GM23338 (cell line): ENCODE measurements at regions not wholly inside any gene's neighbourhood (a gene's known extent, or its start where the extent isn't known, plus 50 kb on each side); places are given as distances from the start of the nearest gene placed in this dataset.

Experiments
- ATAC-seq: fragments of 200-7000 bp; cut with Tn5 transposase; 3 replicates; pipeline ENCODE4 v1.9.1; 2020
- DNase-seq: peaks from one replicate; pipeline ENCODE4 v3.0.0-alpha.2; 2015; ENCODE audit warnings: low spot score
- H2AFZ ChIP-seq: fragments of 200-600 bp; sonication (generic); 2 replicates; pipeline ENCODE4 v1.8.0; 2016; ENCODE audit warnings: antibody characterized with exemption, mild to moderate bottlenecking, moderate library complexity
- H3F3A ChIP-seq: fragments of 200-600 bp; sonication (generic); replicated peaks from 2 replicates; pipeline ENCODE4 v1.8.0; 2017; ENCODE audit warnings: antibody characterized with exemption, mixed run types, low read depth
- H3K27ac ChIP-seq: fragments of 200-600 bp; sonication (generic); 2 replicates; pipeline ENCODE4 v1.6.1; 2016; ENCODE audit warnings: low read depth
- H3K27me3 ChIP-seq: fragments of 200-600 bp; sonication (generic); 2 replicates; pipeline ENCODE4 v1.8.0; 2016; ENCODE audit warnings: mild to moderate bottlenecking, mixed run types, moderate library complexity; ENCODE audit not compliant: insufficient read depth
- H3K36me3 ChIP-seq: fragments of 200-600 bp; sonication (generic); 2 replicates; pipeline ENCODE4 v1.8.0; 2016; ENCODE audit warnings: mild to moderate bottlenecking; ENCODE audit not compliant: insufficient read depth
- H3K4me1 ChIP-seq: fragments of 200-600 bp; sonication (generic); 2 replicates; pipeline ENCODE4 v1.8.0; 2016; ENCODE audit warnings: mild to moderate bottlenecking, moderate library complexity; ENCODE audit not compliant: insufficient read depth
- H3K4me2 ChIP-seq: fragments of 200-600 bp; sonication (generic); 2 replicates; pipeline ENCODE4 v1.7.1; 2017; ENCODE audit warnings: mixed run types
- H3K4me3 ChIP-seq: fragments of 200-600 bp; sonication (generic); 2 replicates; pipeline ENCODE4 v1.6.1; 2016; ENCODE audit warnings: mixed run types
- H3K79me2 ChIP-seq: fragments of 200-600 bp; sonication (generic); replicated peaks from 2 replicates; pipeline ENCODE4 v1.8.0; 2017; ENCODE audit warnings: mild to moderate bottlenecking; ENCODE audit not compliant: insufficient read depth
- H3K9me2 ChIP-seq: fragments of 200-600 bp; sonication (generic); 2 replicates; pipeline ENCODE4 v1.8.0; 2017; ENCODE audit not compliant: insufficient read depth
- H4K20me1 ChIP-seq: fragments of 200-600 bp; sonication (generic); replicated peaks from 2 replicates; pipeline ENCODE4 v1.8.0; 2017; ENCODE audit warnings: mild to moderate bottlenecking; ENCODE audit not compliant: insufficient read depth
- H3K27ac Mint-ChIP-seq: 2 replicates; pipeline ENCODE4 v1.8.0; 2020; ENCODE audit warnings: inconsistent platforms, mild to moderate bottlenecking, moderate library complexity, mixed read lengths
- H3K27me3 Mint-ChIP-seq: 3 replicates; pipeline ENCODE4 v1.8.0; 2022; ENCODE audit warnings: low read depth, mild to moderate bottlenecking, moderate library complexity, mixed read lengths, inconsistent platforms; ENCODE audit not compliant: insufficient read depth, poor library complexity
- H3K36me3 Mint-ChIP-seq: 3 replicates; pipeline ENCODE4 v1.8.0; 2021; ENCODE audit warnings: low read depth, mild to moderate bottlenecking, inconsistent platforms, moderate library complexity, mixed read lengths
- H3K4me1 Mint-ChIP-seq: 3 replicates; pipeline ENCODE4 v1.8.0; 2020; ENCODE audit warnings: mild to moderate bottlenecking, inconsistent platforms, mixed read lengths
- H3K4me3 Mint-ChIP-seq: 3 replicates; pipeline ENCODE4 v1.8.0; 2021; ENCODE audit warnings: moderate library complexity, mild to moderate bottlenecking, inconsistent platforms, mixed read lengths
- H3K9me3 Mint-ChIP-seq: 3 replicates; pipeline ENCODE4 v1.8.0; 2020; ENCODE audit warnings: moderate library complexity, mild to moderate bottlenecking, inconsistent platforms, mixed read lengths
- CREB1 ChIP-seq: fragments of 250-450 bp; sonication (Bioruptor Pico); IDR thresholded peaks from 2 replicates; pipeline ENCODE4 v1.5.0; 2020; ENCODE audit warnings: low read depth, mild to moderate bottlenecking, moderate library complexity
- EZH2phosphoT487 ChIP-seq: fragments of 200-600 bp; sonication (generic); IDR thresholded peaks from one replicate; pipeline ENCODE4 v1.8.1; 2018; ENCODE audit warnings: antibody characterized with exemption; ENCODE audit not compliant: unreplicated experiment
- JUNB ChIP-seq: IDR thresholded peaks from one replicate; pipeline ENCODE4 v1.6.1; 2016; ENCODE audit warnings: antibody characterized with exemption; ENCODE audit not compliant: unreplicated experiment
- ZNF331 ChIP-seq: fragments of 250-450 bp; sonication (Bioruptor Pico); IDR thresholded peaks from 2 replicates; pipeline ENCODE4 v1.5.0; 2020; ENCODE audit warnings: low read depth, mild to moderate bottlenecking, moderate library complexity
- TF ChIP-seq, protein P1 (sequence below), 2 experiments: fragments of 200-600 bp in 1 of 2; sonication (generic) in 1 of 2; conservative IDR thresholded peaks; 2 replicates each; pipeline versions ENCODE4 v1.5.1 to v1.6.1; 2016 to 2017; ENCODE audit warnings: antibody characterized with exemption in 2 of 2, low read depth in 2 of 2, mild to moderate bottlenecking in 2 of 2, moderate library complexity in 1 of 2
- TF ChIP-seq, protein P2 (sequence below): fragments of 250-450 bp; sonication (Bioruptor Pico); IDR thresholded peaks from 2 replicates; pipeline ENCODE4 v1.5.0; 2020; ENCODE audit warnings: mild to moderate bottlenecking, moderate library complexity
- TF ChIP-seq, protein P3 (sequence below): IDR thresholded peaks from 2 replicates; pipeline ENCODE4 v1.6.1; 2016; ENCODE audit warnings: antibody characterized with exemption

DNA sequence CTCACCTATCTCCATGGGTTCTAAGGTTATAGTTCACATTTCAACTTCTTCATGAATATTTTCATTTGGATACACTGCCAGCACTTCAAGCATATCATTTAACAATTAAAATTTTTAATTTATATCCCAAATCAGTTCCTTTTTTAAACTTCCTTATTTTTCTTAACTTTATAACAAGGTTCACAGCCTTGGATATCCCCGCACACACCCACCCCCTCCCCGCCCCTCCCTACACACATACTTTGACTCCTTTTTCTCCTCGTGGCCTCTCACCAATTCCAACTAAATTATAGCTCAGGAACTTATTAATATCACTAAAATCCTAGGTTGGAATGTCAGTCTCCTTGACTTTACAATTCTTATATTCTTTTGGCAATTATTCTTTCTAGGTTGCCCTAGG lies 163.6 kb upstream of the SETBP1 start:
- H4K20me1 ChIP-seq, result no peaks in the 10 kb centered on the region
- H3K4me2 ChIP-seq, result no peak overlapping the region
- no peaks in the 10 kb centered on the region for H3F3A ChIP-seq
- H3K27me3 ChIP-seq, result no peaks in the 10 kb centered on the region
- TF ChIP-seq, protein P1, sequence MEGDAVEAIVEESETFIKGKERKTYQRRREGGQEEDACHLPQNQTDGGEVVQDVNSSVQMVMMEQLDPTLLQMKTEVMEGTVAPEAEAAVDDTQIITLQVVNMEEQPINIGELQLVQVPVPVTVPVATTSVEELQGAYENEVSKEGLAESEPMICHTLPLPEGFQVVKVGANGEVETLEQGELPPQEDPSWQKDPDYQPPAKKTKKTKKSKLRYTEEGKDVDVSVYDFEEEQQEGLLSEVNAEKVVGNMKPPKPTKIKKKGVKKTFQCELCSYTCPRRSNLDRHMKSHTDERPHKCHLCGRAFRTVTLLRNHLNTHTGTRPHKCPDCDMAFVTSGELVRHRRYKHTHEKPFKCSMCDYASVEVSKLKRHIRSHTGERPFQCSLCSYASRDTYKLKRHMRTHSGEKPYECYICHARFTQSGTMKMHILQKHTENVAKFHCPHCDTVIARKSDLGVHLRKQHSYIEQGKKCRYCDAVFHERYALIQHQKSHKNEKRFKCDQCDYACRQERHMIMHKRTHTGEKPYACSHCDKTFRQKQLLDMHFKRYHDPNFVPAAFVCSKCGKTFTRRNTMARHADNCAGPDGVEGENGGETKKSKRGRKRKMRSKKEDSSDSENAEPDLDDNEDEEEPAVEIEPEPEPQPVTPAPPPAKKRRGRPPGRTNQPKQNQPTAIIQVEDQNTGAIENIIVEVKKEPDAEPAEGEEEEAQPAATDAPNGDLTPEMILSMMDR (conservative IDR thresholded peaks at IDR 0.05; ENCODE audit: low read depth in 2 of 2), result no peak
- TF ChIP-seq, protein P2, sequence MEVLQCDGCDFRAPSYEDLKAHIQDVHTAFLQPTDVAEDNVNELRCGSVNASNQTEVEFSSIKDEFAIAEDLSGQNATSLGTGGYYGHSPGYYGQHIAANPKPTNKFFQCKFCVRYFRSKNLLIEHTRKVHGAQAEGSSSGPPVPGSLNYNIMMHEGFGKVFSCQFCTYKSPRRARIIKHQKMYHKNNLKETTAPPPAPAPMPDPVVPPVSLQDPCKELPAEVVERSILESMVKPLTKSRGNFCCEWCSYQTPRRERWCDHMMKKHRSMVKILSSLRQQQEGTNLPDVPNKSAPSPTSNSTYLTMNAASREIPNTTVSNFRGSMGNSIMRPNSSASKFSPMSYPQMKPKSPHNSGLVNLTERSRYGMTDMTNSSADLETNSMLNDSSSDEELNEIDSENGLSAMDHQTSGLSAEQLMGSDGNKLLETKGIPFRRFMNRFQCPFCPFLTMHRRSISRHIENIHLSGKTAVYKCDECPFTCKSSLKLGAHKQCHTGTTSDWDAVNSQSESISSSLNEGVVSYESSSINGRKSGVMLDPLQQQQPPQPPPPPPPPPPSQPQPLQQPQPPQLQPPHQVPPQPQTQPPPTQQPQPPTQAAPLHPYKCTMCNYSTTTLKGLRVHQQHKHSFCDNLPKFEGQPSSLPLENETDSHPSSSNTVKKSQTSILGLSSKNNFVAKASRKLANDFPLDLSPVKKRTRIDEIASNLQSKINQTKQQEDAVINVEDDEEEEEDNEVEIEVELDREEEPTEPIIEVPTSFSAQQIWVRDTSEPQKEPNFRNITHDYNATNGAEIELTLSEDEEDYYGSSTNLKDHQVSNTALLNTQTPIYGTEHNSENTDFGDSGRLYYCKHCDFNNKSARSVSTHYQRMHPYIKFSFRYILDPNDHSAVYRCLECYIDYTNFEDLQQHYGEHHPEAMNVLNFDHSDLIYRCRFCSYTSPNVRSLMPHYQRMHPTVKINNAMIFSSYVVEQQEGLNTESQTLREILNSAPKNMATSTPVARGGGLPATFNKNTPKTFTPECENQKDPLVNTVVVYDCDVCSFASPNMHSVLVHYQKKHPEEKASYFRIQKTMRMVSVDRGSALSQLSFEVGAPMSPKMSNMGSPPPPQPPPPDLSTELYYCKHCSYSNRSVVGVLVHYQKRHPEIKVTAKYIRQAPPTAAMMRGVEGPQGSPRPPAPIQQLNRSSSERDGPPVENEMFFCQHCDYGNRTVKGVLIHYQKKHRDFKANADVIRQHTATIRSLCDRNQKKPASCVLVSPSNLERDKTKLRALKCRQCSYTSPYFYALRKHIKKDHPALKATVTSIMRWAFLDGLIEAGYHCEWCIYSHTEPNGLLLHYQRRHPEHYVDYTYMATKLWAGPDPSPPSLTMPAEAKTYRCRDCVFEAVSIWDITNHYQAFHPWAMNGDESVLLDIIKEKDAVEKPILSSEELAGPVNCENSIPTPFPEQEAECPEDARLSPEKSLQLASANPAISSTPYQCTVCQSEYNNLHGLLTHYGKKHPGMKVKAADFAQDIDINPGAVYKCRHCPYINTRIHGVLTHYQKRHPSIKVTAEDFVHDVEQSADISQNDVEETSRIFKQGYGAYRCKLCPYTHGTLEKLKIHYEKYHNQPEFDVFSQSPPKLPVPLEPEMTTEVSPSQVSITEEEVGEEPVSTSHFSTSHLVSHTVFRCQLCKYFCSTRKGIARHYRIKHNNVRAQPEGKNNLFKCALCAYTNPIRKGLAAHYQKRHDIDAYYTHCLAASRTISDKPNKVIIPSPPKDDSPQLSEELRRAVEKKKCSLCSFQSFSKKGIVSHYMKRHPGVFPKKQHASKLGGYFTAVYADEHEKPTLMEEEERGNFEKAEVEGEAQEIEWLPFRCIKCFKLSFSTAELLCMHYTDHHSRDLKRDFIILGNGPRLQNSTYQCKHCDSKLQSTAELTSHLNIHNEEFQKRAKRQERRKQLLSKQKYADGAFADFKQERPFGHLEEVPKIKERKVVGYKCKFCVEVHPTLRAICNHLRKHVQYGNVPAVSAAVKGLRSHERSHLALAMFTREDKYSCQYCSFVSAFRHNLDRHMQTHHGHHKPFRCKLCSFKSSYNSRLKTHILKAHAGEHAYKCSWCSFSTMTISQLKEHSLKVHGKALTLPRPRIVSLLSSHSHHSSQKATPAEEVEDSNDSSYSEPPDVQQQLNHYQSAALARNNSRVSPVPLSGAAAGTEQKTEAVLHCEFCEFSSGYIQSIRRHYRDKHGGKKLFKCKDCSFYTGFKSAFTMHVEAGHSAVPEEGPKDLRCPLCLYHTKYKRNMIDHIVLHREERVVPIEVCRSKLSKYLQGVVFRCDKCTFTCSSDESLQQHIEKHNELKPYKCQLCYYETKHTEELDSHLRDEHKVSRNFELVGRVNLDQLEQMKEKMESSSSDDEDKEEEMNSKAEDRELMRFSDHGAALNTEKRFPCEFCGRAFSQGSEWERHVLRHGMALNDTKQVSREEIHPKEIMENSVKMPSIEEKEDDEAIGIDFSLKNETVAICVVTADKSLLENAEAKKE, result no peak
- no peak for TF ChIP-seq CREB1 (CRISPR knock-in tag)
- no peak for TF ChIP-seq ZNF331
- TF ChIP-seq, protein P3, sequence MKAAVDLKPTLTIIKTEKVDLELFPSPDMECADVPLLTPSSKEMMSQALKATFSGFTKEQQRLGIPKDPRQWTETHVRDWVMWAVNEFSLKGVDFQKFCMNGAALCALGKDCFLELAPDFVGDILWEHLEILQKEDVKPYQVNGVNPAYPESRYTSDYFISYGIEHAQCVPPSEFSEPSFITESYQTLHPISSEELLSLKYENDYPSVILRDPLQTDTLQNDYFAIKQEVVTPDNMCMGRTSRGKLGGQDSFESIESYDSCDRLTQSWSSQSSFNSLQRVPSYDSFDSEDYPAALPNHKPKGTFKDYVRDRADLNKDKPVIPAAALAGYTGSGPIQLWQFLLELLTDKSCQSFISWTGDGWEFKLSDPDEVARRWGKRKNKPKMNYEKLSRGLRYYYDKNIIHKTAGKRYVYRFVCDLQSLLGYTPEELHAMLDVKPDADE, result no peak
- no peak for TF ChIP-seq JUNB
- no peak for TF ChIP-seq EZH2phosphoT487
- no peak overlapping the region for H3K27ac ChIP-seq
- Mint-ChIP-seq H3K36me3 (no peaks in the 10 kb centered on the region), H3K4me1 (peaks cover 4% of the 10 kb centered on the region; the same call in 1 of the 3 replicates), H3K27me3 (no peaks in the 10 kb centered on the region), H3K27ac (no peak overlapping the region), H3K9me3 (no peaks in the 10 kb centered on the region), H3K4me3 (no peak overlapping the region)
- H3K4me1 ChIP-seq, result no peaks in the 10 kb centered on the region
- no peak overlapping the region for H2AFZ ChIP-seq
- H3K79me2 ChIP-seq, result no peaks in the 10 kb centered on the region
- H3K36me3 ChIP-seq, result no peaks in the 10 kb centered on the region
- no peaks in the 10 kb centered on the region for H3K9me2 ChIP-seq
- DNase-seq, result no peak
- no peak overlapping the region for H3K4me3 ChIP-seq
- ATAC-seq, result no peak
